ENCODE measurements at regions not wholly inside any gene's neighbourhood (a gene's known extent, or its start where the extent isn't known, plus 50 kb on each side); places are given as distances from the start of the nearest gene placed in this dataset.

GRCh38 chr18:40926679-40927078, 1028.4 kb upstream of the PIK3C3 start:
- no peak for DNase-seq

GRCh38 chr18:40925071-40925541, 1029.9 kb upstream of the PIK3C3 start:
- no peak for DNase-seq

- no peak for DNase-seq
These were observed 1033.0 kb upstream of the PIK3C3 start for GRCh38 chr18:40921845-40922629.

GRCh38 chr18:40917056-40917455, 1038.0 kb upstream of the PIK3C3 start:
- no peak for DNase-seq

GRCh38 chr18:40915724-40916123, 1039.3 kb upstream of the PIK3C3 start:
- no peak for DNase-seq

GRCh38 chr18:40911582-40912254, 1043.3 kb upstream of the PIK3C3 start:
- DNase-seq, result no peak

- DNase-seq, result no peak
These were observed 1044.0 kb upstream of the PIK3C3 start for GRCh38 chr18:40911041-40911440.

GRCh38 chr18:40907842-40908241, 1047.2 kb upstream of the PIK3C3 start:
- no peak for DNase-seq

GRCh38 chr18:40904295-40904694, 1050.7 kb upstream of the PIK3C3 start:
- DNase-seq, result no peak

GRCh38 chr18:40902436-40902835, 1052.6 kb upstream of the PIK3C3 start:
- no peak for DNase-seq

GRCh38 chr18:40897884-40898283, 1057.2 kb upstream of the PIK3C3 start:
- no peak for DNase-seq

- DNase-seq, result no peak
These were observed 1071.8 kb upstream of the PIK3C3 start for GRCh38 chr18:40883271-40883670.

GRCh38 chr18:40882468-40882867, 1072.6 kb upstream of the PIK3C3 start:
- no peak for DNase-seq

- no peak for DNase-seq
These were observed 1076.7 kb upstream of the PIK3C3 start for GRCh38 chr18:40878371-40878770.

GRCh38 chr18:40877096-40877495, 1077.9 kb upstream of the PIK3C3 start:
- DNase-seq, result no peak

- no peak for DNase-seq
These were observed 1079.9 kb upstream of the PIK3C3 start for GRCh38 chr18:40875101-40875615.

- no peak for DNase-seq
These were observed 1080.8 kb upstream of the PIK3C3 start for GRCh38 chr18:40874233-40874632.

- DNase-seq, result no peak
These were observed 1086.8 kb upstream of the PIK3C3 start for GRCh38 chr18:40868110-40868858.

GRCh38 chr18:40867459-40867858, 1087.6 kb upstream of the PIK3C3 start:
- DNase-seq, result no peak

- no peak for DNase-seq
These were observed 1088.1 kb upstream of the PIK3C3 start for GRCh38 chr18:40866968-40867367.

GRCh38 chr18:40866013-40866645, 1088.9 kb upstream of the PIK3C3 start:
- peak; percentile 5 for DNase-seq

GRCh38 chr18:40864846-40865245, 1090.2 kb upstream of the PIK3C3 start:
- no peak for DNase-seq

GRCh38 chr18:40863801-40864200, 1091.2 kb upstream of the PIK3C3 start:
- DNase-seq, result no peak

Data from hematopoietic multipotent progenitor cell treated with erythropoietin and hydrocortisone succinate and interleukin-3 and kit ligand, for 8 days (in vitro differentiated cells).